ENCODE measurements at regions not wholly inside any gene's neighbourhood (a gene's known extent, or its start where the extent isn't known, plus 50 kb on each side); places are given as distances from the start of the nearest gene placed in this dataset.

GRCh38 chr2:136286423-136286822 is 168.5 kb upstream of the CXCR4 start:
- TF ChIP-seq CTCF (IDR thresholded peaks at IDR 0.05 in 4 of 5, conservative IDR thresholded peaks at IDR 0.05 in 1 of 5), result no peak
- no peak for TF ChIP-seq POLR2A (IDR thresholded peaks at IDR 0.05)
